Sigmoid colon (tissue), 4 donors: ENCODE measurements at regions not wholly inside any gene's neighbourhood (a gene's known extent, or its start where the extent isn't known, plus 50 kb on each side); places are given as distances from the start of the nearest gene placed in this dataset.

ENCODE experiments used
- EP300 ChIP-seq, 4 donors: sonication (generic); formaldehyde crosslinking; IDR thresholded peaks; one replicate each; pipeline ENCODE4 v1.6.1; 2017; ENCODE audit warnings: antibody characterized with exemption in 4 of 4
- POLR2A ChIP-seq, 2 donors: fragments of 450-650 bp; IDR thresholded peaks; one replicate each; pipeline ENCODE4 v1.6.1; 2016; ENCODE audit warnings: antibody characterized with exemption in 2 of 2, mild to moderate bottlenecking in 2 of 2, moderate library complexity in 2 of 2
- POLR2AphosphoS5 ChIP-seq, 4 donors: sonication (generic); formaldehyde crosslinking; IDR thresholded peaks; one replicate each; pipeline ENCODE4 v1.6.1; 2017; ENCODE audit warnings: antibody characterized with exemption in 4 of 4
- TF ChIP-seq, protein P1 (sequence below), 4 experiments: fragments of 450-650 bp in 3 of 4; fragments of 200-600 bp in 1 of 4; IDR thresholded peaks; one replicate each; pipeline ENCODE4 v1.5.1; 2016 to 2019; ENCODE audit warnings: antibody characterized with exemption in 4 of 4, mild to moderate bottlenecking in 3 of 4, moderate library complexity in 2 of 4

DNA sequence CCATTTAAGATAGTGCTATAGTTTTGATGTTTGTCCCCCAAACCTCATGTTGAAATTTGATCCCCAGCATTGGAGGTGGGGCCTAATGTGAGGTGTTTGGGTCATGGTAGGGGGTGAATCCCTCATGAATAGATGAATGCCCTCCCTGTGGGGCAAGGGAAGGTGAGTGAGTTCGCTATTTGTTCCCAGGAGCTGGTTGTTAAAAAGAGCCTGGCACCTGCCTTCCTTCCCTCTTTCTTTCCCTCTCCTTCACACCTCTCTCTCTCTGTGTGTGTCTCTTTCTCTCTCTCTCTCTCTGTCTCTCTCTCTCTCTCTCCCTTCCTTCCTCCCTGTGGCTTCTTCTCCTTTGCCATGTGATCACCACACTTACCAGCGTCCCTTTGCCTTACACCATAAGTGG lies 160.7 kb downstream of the AASDH start:
- TF ChIP-seq POLR2AphosphoS5 (IDR thresholded peaks at IDR 0.05): no peak
- TF ChIP-seq, protein P1, sequence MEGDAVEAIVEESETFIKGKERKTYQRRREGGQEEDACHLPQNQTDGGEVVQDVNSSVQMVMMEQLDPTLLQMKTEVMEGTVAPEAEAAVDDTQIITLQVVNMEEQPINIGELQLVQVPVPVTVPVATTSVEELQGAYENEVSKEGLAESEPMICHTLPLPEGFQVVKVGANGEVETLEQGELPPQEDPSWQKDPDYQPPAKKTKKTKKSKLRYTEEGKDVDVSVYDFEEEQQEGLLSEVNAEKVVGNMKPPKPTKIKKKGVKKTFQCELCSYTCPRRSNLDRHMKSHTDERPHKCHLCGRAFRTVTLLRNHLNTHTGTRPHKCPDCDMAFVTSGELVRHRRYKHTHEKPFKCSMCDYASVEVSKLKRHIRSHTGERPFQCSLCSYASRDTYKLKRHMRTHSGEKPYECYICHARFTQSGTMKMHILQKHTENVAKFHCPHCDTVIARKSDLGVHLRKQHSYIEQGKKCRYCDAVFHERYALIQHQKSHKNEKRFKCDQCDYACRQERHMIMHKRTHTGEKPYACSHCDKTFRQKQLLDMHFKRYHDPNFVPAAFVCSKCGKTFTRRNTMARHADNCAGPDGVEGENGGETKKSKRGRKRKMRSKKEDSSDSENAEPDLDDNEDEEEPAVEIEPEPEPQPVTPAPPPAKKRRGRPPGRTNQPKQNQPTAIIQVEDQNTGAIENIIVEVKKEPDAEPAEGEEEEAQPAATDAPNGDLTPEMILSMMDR (IDR thresholded peaks at IDR 0.05): no peak
- TF ChIP-seq EP300 (IDR thresholded peaks at IDR 0.05): no peak
- TF ChIP-seq POLR2A (IDR thresholded peaks at IDR 0.05): no peak
